GM23248 (cell line): ENCODE measurements at regions not wholly inside any gene's neighbourhood (a gene's known extent, or its start where the extent isn't known, plus 50 kb on each side); places are given as distances from the start of the nearest gene placed in this dataset.

ENCODE experiments used
- EZH2 ChIP-seq: fragments of 200-600 bp; sonication (generic); IDR thresholded peaks from 2 replicates; pipeline ENCODE4 v1.6.1; 2018; ENCODE audit warnings: antibody characterized with exemption, mild to moderate bottlenecking; ENCODE audit not compliant: insufficient read depth, poor library complexity, severe bottlenecking
- EZH2phosphoT487 ChIP-seq: fragments of 200-600 bp; sonication (generic); IDR thresholded peaks from 2 replicates; pipeline ENCODE4 v1.6.1; 2018; ENCODE audit warnings: antibody characterized with exemption, moderate library complexity, mild to moderate bottlenecking, low read depth; ENCODE audit not compliant: insufficient read depth

- TF ChIP-seq EZH2 (no peak), EZH2phosphoT487 (no peak)
Measured at GRCh38 chr2:236852100-236852976, 233.4 kb upstream of the COPS8 start.
